ENCODE measurements at regions not wholly inside any gene's neighbourhood (a gene's known extent, or its start where the extent isn't known, plus 50 kb on each side); places are given as distances from the start of the nearest gene placed in this dataset.
"Not testable (repeated sequence)": the region's sequence is repeated elsewhere in the genome, so short reads cannot be mapped to it uniquely, and the experiment has no call there.

- POLR2A ChIA-PET, result no interaction called here
- CTCF ChIA-PET, result no interaction called here
Measured at GRCh38 chr9:73919712-73920111, 577.4 kb upstream of the RORB start.

- POLR2A ChIA-PET, result no interaction called here
- CTCF ChIA-PET, result no interaction called here
Measured at GRCh38 chr9:73923796-73924195, 573.3 kb upstream of the RORB start.

DNA sequence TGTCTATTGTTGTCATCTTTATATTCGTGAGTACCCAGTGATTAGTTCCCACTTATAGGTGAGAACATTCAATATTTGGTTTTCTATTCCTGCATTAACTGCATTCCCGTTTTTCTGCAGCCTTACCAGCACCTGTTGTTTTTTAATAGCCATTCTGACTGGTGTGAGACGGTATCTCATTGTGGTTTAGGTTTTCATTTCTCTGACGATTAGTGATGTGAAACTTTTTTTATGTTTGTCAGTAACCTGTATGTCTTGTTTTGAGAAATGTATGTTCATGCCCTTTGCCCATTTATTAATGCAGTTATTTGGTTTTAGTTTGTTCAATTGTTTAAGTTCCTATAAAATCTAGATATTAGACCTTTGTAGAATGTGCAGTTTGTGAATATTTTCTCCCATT, 546.0 kb upstream of the RORB start:
- ChIA-PET CTCF (no interaction called here), POLR2A (no interaction called here)

DNA sequence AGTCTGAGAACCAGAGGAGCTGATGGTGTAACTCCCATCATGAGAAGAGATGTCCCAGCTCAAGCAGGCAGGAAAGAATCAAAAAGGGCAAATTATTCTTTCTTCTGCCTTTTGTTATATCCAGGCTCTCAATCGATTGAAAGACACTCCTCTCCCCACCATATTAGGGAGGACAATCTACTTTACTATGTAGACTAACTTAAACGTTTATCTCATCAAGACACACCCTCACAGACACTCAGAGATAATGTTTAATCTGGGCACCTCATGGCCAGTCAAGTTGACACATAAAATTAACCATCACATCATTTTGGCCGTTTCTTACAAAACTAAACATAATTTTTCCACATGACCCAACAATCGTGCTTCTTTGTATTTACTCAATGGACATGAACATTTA, 534.3 kb upstream of the RORB start:
- ChIA-PET POLR2A (no interaction called here), CTCF (no interaction called here)

DNA sequence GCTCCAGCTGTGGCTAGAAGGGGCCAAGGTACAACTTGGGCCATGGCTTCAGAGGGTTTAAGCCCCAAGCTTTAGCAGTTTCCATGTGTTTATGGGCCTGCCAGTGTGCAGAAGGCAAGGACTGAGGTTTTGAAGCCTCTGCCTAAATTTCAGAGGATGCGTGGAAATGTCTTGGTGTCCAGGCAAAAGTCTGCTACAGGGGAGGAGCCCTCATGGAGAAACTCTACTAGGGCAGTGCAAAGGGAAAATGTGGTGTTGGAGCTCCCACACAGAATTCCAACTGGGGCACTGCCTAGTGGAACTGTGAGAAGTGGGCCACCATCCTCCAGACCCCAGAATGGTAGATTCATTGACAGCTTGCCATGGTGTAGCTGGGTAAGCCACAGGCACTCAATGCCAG, 527.2 kb upstream of the RORB start:
- ChIA-PET POLR2A (no interaction called here), CTCF (no interaction called here)

DNA sequence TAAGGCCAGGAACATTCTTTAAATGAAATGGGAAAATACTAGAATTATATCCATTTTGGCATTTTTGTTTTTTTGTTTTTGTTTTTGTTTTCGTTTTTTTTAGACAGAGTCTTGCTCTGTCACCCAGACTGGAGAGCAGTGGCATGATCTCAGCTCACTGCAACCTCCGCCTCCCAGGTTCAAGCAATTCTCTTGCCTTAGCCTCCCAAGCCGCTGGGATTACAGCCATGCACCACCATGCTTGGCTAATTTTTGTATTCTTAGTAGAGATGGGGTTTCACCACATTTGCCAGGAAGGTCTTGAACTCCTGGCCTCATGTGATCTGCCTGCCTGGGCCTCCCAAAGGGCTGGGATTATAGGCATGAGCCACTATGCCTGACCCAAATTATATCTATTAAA, 520.7 kb upstream of the RORB start:
- CTCF ChIA-PET, POLR2A ChIA-PET: not testable (repeated sequence)

GRCh38 chr9:73979894-73980264, 517.3 kb upstream of the RORB start:
- ChIA-PET CTCF (no interaction called here), POLR2A (no interaction called here)

DNA sequence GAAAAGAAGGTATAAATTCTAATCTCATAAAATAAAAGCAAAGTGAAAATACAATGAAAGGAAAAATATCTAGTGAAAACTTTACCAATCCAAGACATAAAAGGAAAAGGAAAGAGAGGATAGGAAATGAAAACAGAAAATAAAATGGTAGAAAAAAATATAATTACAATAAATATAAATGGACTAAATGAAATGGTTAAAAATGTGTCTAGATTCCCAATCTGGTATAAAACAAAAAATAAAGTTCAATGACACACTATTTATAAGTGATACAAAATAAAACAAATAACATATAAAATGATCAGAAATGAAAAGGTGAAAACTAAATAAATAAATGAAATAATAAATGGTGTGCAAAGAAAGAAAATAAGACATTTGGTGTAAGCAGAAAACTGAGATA, 516.4 kb upstream of the RORB start:
- ChIA-PET CTCF (no interaction called here), POLR2A (no interaction called here)

DNA sequence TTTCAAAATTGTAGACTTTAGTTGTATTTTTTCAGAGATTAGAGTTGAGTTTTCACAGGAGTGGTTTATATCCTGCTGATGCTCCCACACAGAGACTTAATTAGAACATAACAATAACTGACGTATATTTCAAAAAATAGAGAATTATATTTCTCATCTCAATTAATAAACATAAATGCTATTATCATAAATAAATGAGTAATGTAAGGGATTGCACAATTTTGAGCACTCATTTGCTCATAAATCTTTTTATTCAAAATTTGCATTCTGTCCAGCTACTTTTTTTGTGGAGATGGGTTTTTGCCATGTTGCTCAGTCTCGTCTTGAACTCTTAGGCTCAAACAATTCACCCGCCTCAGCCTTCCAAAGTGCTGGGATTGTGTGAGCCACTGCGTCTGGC, 515.7 kb upstream of the RORB start:
- ChIA-PET POLR2A (no interaction called here), CTCF (no interaction called here)

- POLR2A ChIA-PET, result no interaction called here
- CTCF ChIA-PET, result no interaction called here
Measured at GRCh38 chr9:73995836-73996235, 501.3 kb upstream of the RORB start.

GRCh38 chr9:73996844-73997243, 500.3 kb upstream of the RORB start:
- ChIA-PET CTCF (no interaction called here), POLR2A (no interaction called here)

- ChIA-PET CTCF (no interaction called here), POLR2A (no interaction called here)
Measured at GRCh38 chr9:74001382-74001781, 495.8 kb upstream of the RORB start.

DNA sequence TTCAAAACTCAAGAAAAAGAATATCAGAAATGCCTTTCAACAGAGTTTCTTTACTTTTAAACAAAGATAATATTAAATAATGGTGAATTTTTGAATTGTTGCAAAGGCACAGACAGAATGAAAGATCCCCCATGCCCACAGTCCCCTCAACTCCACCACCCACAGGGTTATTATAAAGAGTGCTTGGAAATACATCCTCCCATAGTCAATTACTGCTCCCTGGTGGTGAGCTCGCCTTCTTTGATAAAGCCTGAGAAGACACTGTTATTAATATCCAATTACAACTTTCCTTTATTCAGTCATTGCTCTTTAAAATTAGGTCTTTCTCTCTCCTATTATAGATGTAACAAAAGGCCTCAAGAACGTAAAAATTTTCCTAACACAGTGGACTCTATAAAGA, 490.2 kb upstream of the RORB start:
- CTCF ChIA-PET, result no interaction called here
- POLR2A ChIA-PET, result interaction anchor here (0.7 kb wide), 1 partner anchor 790 kb away, joined by 3 read pairs; no protein-coding TSS in a partner anchor

- CTCF ChIA-PET, result no interaction called here
- POLR2A ChIA-PET, result interaction anchor here (0.7 kb wide), 1 partner anchor 791 kb away, joined by 3 read pairs; no protein-coding TSS in a partner anchor
Measured at GRCh38 chr9:74007833-74008232, 489.3 kb upstream of the RORB start.

GRCh38 chr9:74016004-74016403, 481.1 kb upstream of the RORB start:
- ChIA-PET CTCF (no interaction called here), POLR2A (no interaction called here)

DNA sequence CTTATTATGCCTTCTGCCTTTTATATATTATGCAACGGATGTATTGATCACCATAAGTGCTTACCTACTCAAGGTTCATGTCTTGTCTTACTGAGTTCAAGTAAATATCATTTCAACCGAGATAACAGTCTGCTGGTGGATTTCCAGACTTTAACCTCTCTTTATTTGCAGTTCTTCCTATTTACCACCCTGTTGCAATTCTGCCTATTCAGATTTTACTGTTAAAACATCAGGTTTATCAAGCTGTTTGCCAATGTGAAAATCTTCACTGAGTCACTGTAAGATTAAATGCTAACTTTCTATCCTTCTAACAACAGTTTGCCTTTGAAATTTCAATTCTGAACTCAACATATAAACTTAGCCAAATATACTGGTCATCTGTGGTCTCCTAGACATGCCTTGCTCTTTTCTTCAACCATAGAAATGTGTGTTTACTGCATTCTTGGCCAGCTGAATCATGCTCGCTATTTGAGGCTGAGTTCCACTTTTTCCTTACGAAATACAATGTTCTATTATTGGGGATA, 471.7 kb upstream of the RORB start:
- CTCF ChIA-PET, result no interaction called here
- POLR2A ChIA-PET, result no interaction called here

- POLR2A ChIA-PET, result no interaction called here
- CTCF ChIA-PET, result no interaction called here
Measured at GRCh38 chr9:74032421-74032820, 464.7 kb upstream of the RORB start.

DNA sequence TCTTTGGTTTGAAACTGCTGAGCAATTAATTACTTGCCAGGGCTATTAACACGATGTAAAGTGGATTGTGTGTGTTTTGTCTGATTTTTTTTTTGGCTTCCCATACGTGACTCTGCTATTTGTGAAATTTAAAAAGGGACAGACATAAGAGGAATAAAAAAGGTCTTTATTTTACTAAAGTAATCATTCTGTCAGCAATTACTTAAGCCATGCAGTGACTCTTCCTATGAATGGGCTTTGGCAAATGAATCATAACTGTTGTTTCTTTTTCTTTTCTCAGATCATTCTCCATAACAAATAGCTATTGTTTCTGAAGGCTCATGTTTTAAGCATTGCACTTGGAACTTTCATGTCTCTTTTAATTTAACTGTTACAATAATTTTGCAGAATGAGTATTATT, 461.3 kb upstream of the RORB start:
- CTCF ChIA-PET, result no interaction called here
- POLR2A ChIA-PET, result no interaction called here

DNA sequence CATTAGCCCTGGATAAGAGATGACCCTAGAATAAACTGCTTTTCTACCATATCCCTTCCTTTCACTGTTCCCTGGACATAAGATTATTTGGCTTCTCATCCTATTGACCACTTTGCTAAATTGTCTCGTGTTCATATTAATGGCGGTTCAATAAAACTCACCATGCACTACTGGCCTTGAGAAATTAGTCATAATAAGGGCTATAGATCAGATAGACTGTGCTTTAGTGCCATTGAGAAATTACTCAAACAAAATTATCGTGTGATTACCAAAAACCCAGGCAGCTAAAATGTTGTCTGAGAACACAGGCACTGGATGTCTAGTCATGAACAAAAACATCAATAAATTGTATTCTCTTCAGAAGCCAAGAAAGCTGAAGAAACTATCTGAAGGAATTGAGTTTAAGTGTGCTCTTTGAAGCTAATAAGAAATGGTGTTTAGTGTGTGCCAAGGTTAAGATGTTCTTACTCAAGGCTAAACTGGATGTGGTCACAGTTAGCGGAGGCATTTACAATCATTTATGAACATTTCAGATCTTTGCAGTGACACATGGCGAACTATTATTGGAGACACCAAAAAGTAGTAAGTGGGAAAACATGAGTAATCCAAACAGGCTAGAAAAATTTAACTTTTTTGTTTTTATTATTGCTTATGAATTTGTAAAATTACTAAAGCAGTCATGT, 460.4 kb upstream of the RORB start:
- POLR2A ChIA-PET, result no interaction called here
- CTCF ChIA-PET, result no interaction called here

DNA sequence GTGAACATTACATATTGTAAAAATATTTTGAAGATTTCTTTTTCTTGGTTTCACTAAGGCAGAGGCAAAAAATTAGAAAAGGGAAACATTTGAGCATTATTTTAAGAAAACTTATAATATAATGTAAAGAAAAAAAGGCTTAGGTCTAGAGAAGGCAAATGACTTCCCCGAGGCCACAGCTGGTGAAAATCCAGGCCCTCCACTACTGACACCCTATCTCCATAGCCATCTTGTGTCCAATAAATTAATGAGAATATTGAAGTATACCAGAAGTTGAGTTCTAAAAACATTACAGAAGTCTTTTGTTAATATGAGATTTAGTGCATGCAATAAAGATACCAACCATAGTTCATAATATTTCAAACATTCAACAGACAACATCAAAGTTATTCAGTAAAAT, 459.9 kb upstream of the RORB start:
- POLR2A ChIA-PET, result no interaction called here
- CTCF ChIA-PET, result no interaction called here

DNA sequence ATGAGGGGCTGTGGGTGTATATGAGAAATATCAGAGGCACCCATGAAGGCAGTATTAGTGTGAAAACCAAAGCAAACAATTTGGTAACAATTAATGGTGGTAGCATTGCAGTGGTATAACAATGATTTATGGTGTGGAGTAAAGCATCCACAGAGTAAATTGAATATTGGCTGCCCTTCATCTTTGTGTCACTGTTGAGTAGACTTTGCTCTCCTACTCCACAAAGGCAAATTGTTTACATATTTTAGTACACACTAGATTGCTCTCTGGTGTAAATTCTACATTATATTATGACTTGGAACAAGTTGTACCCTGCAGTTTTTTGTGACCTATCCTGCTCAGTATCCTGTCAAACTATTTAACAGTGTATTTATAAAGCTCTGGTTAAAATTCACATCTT, 455.5 kb upstream of the RORB start:
- ChIA-PET POLR2A (no interaction called here), CTCF (no interaction called here)

- CTCF ChIA-PET, result no interaction called here
- POLR2A ChIA-PET, result no interaction called here
Measured at GRCh38 chr9:74044844-74045243, 452.3 kb upstream of the RORB start.

- ChIA-PET CTCF (no interaction called here), POLR2A (no interaction called here)
Measured at GRCh38 chr9:74056023-74056422, 441.1 kb upstream of the RORB start.

All from activated CD8-positive, alpha-beta memory T cell treated with anti-CD3 and anti-CD28 coated beads for 36 hours (primary cell).